GM18502 (cell line): ENCODE measurements at regions not wholly inside any gene's neighbourhood (a gene's known extent, or its start where the extent isn't known, plus 50 kb on each side); places are given as distances from the start of the nearest gene placed in this dataset.

Experiments
- ATAC-seq: cut with Tn5 transposase; IDR thresholded peaks from one replicate; pipeline ENCODE4 v1.9.1; 2021; ENCODE audit warnings: mild to moderate bottlenecking; ENCODE audit not compliant: unreplicated experiment, poor library complexity

DNA sequence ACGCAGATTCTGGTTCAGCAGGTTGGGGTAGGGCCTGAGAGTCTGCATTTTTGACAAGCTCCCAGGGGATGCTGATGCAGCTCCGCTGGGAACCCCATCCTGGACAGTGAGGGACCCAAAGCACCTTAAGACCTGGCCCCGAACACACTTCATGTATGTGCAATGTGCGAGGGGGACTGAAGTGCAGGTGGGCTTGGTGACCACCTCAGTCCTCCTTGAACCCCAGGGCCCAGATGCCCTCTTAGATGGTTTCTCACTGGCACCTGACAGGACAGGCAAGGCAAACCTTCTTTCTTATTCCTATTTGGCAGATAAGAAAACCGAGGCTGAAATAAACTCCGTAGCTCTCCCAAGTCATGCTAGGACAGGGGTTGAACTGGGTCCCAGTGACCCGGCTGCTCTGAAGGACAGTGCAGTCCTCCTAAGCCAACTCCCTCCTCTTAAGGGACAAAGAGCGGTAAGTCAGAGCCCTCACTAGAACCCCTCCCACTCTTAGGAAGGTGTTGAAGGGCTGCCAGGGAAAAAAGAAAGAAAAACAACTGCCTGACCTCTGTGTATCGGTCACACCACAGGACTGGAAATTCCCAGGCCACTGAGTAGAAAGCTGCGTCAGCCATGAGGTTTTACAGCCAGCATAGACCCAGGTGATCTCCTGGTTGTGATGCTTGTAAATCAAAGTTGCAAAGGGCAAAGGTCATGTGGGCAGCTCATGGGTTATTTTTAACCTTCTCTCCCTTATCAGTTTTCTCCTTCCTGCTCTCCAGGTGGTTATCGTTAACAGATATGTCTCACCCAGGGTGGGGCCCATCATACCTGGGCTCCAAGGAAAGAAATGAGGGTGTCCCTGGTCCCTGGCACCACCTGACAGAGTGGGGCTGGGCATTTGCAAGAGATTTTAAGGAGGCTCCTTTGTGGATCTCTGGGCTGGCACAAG lies 90.9 kb upstream of the SMNDC1 start:
- ATAC-seq = peak; percentile 92

GRCh38 chr10:110396284-110396651 lies 91.5 kb upstream of the SMNDC1 start:
- no peak for ATAC-seq

GRCh38 chr10:110397856-110398255 lies 93.1 kb upstream of the SMNDC1 start:
- ATAC-seq = no peak

DNA sequence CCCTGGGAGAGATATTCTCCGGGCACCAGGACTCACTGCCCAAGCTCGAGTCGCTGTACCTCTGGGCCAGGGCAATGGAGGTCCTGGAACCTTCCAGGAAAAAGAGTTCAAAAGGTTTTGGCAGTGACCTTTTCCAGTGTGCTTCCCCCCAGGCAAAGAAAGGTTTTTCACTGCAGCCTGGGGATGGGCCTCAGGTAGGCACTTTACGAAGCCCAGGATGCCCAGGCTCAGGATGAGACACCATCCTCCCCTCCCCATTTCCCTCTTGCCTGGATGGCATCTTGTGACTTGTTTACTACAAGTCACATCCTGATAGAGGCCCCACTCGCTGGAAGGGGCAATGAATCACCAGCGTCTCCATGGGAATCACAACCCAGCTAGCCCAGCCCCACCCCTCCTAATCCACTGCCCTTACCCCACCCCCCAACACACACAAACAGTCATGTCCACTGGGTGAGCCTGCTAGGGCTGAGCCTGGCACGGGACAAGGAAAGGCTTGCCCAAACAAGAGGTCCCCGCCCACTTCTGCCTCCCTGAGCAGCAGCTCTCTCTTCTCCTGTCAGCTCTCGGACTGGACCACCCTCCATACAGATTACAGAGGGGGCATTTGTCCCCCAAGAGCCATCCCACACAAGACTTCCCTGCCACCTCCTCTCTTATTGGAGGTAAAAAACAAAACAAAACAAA lies 93.8 kb upstream of the SMNDC1 start:
- no peak for ATAC-seq

GRCh38 chr10:110399106-110399964 lies 94.6 kb upstream of the SMNDC1 start:
- ATAC-seq = no peak

DNA sequence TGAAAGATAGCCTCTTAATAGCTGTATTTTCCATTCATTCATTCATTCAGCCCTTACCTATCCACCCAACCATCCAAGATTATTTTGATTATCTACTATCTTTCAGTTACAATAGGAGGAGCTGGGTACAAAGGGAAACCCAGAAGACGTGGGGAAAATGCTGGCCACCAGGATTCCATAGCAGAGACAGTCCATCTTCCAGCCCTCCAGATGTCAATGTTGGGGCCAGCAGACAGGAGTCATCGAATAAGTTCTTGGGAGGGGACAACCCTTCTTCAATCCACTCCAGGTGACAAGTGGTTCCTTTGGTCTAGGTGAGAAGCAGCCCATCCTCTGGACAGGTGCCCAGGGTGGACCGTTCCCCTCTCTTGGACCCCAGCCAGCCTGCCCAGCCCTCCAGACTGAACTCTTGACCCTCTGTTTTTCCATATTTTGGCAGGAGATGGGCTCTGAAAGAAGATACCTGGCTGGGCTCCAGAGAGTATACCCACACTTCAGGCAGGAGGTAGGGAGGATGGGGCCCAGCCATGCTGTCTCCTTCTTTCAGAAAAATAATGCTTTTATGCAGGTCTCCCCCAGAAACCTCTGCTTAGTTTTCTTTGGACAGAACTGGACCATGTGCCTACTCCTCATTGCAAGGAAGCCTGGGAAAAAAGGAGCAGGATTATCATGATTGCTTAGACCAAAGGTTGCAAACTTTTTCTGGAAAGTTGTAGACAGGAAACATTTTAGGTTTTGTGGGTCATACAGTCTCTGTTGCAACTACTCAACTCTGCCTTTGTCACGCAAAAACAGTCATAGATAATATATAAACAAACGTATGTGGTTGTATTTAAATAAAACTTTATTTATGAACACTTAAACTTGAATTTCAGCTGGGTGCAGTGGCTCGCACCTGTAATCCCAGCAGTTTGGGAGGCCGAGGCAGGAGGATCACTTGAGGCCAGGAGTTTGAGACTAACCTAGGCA lies 95.5 kb upstream of the SMNDC1 start:
- no peak for ATAC-seq

DNA sequence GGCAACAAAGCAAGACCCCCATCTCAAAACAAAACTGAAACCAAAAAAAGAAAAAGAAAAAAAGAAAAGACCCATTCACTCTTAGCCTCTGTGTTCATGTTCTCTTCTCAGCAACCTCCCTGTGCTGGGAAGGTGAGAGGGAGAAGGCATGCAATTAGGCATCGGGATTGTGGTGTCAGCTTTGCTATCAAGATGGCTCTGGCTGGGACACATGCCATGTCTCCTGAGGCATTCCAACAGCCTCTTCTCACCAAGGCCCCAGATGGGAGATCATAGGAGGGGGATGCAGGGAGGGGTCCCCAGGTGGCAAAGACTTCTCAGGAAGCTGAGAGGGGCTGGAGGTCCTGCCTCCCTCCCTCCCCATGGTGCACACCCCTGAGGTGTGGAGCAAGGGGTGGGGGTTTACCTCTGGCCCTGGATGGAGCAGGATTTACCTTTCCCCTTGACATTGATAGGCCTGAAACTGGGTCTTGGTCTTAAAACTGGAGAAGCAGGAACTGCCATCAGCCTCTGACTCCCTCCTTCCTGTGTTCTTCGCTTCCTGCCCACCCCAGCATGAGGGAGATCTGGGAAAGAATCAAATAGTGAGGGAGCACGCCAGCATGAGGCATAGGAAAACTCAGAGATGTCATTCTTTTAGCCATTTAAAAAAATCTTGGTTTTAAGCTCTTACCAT lies 96.2 kb upstream of the DUSP5 start:
- no peak for ATAC-seq

GRCh38 chr10:110402077-110402416 lies 95.7 kb upstream of the DUSP5 start:
- no peak for ATAC-seq

- no peak for ATAC-seq
Observed at GRCh38 chr10:110403593-110403992, 94.1 kb upstream of the DUSP5 start.

DNA sequence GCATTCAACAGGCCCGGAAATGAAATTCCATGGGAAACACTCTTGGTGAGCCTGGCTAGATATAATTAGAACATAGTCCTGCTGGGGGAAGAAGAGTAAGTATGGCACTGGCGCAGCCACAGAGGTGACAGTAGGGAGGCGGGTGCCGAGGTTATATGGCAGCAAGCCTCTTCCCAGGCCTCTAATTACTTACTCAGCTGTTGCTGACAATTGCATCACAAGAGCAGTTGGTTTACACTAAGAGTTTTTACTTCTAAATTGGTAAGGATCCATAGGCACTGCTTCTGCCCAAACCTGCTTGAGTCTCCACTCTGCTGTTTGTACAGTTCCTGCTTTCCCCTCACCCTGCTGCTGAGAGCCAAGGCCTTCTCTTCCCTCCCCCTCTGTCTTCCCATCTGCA lies 93.3 kb upstream of the DUSP5 start:
- ATAC-seq = no peak

- ATAC-seq = no peak
Observed at GRCh38 chr10:110404825-110405224, 92.9 kb upstream of the DUSP5 start.

DNA sequence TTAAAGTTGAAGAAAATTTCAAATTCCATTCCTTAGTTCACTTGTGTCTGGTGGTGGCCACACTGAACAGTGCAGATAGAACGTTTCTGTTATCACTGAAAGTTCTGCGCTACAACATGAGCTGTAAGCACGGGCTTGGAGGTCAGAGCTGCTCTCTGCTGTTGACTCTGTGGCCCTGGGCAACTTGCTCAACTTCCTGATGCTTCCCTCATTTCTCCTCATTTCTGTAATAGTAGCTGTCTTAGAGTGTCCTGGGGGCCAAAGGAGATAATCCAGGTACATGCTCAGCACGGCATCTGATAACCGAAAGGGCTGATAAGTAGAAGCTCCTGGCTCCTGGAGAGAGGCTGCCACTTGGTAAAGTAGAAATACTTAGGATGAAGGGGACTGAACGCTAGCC lies 92.3 kb upstream of the DUSP5 start:
- ATAC-seq = no peak

DNA sequence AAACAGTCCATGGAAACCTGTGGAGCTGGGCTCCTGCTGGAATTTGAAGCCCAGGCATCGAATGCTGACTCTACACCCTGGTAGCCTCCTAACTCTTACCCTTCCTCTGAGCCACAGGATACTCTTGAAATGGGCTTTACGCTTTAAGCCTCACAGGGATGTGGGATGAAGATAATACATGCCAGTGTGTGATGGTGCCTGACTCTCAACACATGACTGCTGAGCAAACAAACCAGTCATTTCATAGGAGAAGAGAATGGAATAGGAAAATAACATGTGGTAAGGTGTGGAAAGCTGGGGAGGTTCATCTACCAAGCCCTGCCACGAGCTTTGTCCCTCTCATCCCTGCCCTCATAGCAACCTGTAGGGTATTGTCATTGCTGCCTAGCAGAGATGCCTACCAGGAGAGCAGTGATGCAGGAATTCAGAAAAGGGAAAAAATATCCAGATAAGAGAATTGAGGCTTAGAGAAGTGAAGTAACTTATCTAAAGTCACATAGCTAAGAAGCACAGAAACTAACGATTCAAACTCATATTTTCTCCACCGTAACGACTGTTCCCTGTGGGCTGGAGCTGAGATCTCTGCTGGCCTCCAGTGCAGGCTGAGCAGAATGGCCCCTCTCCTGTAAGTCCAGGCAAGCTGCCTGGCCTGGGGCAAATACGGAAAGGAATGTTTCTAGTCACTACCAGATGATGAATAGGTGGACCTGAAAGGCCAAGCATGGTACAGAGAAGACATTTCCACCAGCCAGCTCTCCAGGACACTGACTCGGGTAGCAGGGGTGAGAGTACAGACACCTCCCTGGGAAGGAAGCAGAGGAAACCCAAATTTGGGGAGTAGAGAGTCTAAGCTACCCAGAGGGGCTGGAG lies 90.2 kb upstream of the DUSP5 start:
- ATAC-seq = no peak

GRCh38 chr10:110408203-110408871 lies 89.4 kb upstream of the DUSP5 start:
- ATAC-seq = no peak

GRCh38 chr10:110408943-110409342 lies 88.8 kb upstream of the DUSP5 start:
- ATAC-seq = no peak

GRCh38 chr10:110409488-110409887 lies 88.2 kb upstream of the DUSP5 start:
- ATAC-seq = no peak

GRCh38 chr10:110409926-110410325 lies 87.8 kb upstream of the DUSP5 start:
- peak; percentile 42 for ATAC-seq
